Liver (tissue), 3 donors: ENCODE measurements at regions not wholly inside any gene's neighbourhood (a gene's known extent, or its start where the extent isn't known, plus 50 kb on each side); places are given as distances from the start of the nearest gene placed in this dataset.

Experiments
- ATF3 ChIP-seq: IDR thresholded peaks from 2 replicates; pipeline ENCODE4 v1.6.1; 2016; ENCODE audit warnings: antibody characterized with exemption
- CTCF ChIP-seq: fragments of 150-350 bp; IDR thresholded peaks from 2 replicates; pipeline ENCODE4 v1.5.1; 2017; ENCODE audit warnings: improper control_type of control experiment, low read depth, low read length; ENCODE audit not compliant: missing input control
- EGR1 ChIP-seq, 2 donors: IDR thresholded peaks; 2 replicates each; pipeline ENCODE4 v1.6.1; 2016 to 2018; ENCODE audit warnings: antibody characterized with exemption in 2 of 2, low read depth in 2 of 2
- GABPA ChIP-seq, 2 donors: IDR thresholded peaks in 1 of 2; conservative IDR thresholded peaks in 1 of 2; 2 replicates each; pipeline ENCODE4 v1.6.1; 2016; ENCODE audit warnings: antibody characterized with exemption in 2 of 2, mild to moderate bottlenecking in 1 of 2, moderate library complexity in 1 of 2
- JUND ChIP-seq, 2 donors: IDR thresholded peaks; 2 replicates each; pipeline ENCODE4 v1.6.1; 2016; ENCODE audit warnings: antibody characterized with exemption in 2 of 2
- RAD21 ChIP-seq, 2 donors: IDR thresholded peaks; 2 replicates each; pipeline ENCODE4 v1.6.1; 2016; ENCODE audit warnings: antibody characterized with exemption in 2 of 2, mild to moderate bottlenecking in 2 of 2
- RXRA ChIP-seq, 2 donors: IDR thresholded peaks; 2 replicates each; pipeline ENCODE4 v1.6.1; 2017 to 2018; ENCODE audit warnings: antibody characterized with exemption in 2 of 2, mild to moderate bottlenecking in 1 of 2
- TAF1 ChIP-seq: conservative IDR thresholded peaks from 2 replicates; pipeline ENCODE4 v1.6.1; 2016; ENCODE audit warnings: antibody characterized with exemption, mild to moderate bottlenecking
- ZBTB33 ChIP-seq: IDR thresholded peaks from 2 replicates; pipeline ENCODE4 v1.6.1; 2016; ENCODE audit warnings: antibody characterized with exemption
- donor health status: healthy.
- donor health status: healthy.

- no peak for TF ChIP-seq TAF1
- no peak for TF ChIP-seq CTCF
- TF ChIP-seq EGR1 (IDR thresholded peaks at IDR 0.05; ENCODE audit: low read depth in 2 of 2): no peak
- TF ChIP-seq RAD21 (IDR thresholded peaks at IDR 0.05): no peak
- no peak for TF ChIP-seq RXRA (IDR thresholded peaks at IDR 0.05)
- no peak for TF ChIP-seq GABPA (IDR thresholded peaks at IDR 0.05 in 1 of 2, conservative IDR thresholded peaks at IDR 0.05 in 1 of 2)
- TF ChIP-seq ZBTB33: no peak
- no peak for TF ChIP-seq JUND (IDR thresholded peaks at IDR 0.05)
- no peak for TF ChIP-seq ATF3
Measured at GRCh38 chr5:175123542-175123941, 320.4 kb downstream of the DRD1 start.
